ENCODE measurements at regions not wholly inside any gene's neighbourhood (a gene's known extent, or its start where the extent isn't known, plus 50 kb on each side); places are given as distances from the start of the nearest gene placed in this dataset.
"Not testable (repeated sequence)": the region's sequence is repeated elsewhere in the genome, so short reads cannot be mapped to it uniquely, and the experiment has no call there.

- no peak for DNase-seq
Measured at GRCh38 chr14:105641075-105641937, 114.9 kb downstream of the TMEM121 start.

DNA sequence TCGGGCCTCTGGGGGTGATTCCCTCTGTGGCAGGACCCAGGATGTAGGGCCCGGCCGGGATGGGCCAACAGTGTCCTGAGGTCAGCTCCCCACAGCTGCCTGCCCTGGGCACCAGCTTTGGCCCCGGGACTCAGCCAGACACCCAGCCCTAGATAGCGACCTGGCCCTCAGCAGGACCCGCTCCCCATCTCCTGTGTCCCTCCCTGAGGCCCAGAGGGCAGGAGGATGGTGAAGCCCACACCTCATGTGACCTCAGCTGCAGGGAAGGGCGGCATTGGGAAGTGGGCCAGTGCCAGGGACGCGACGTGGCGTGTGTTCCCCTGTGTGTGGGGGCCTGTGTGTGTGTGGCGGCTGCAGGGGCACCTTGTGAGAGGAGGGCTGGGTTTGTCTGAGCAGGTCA lies 115.6 kb downstream of the TMEM121 start:
- not testable (repeated sequence) for DNase-seq

GRCh38 chr14:105642486-105642885 lies 116.1 kb downstream of the TMEM121 start:
- not testable (repeated sequence) for DNase-seq

DNA sequence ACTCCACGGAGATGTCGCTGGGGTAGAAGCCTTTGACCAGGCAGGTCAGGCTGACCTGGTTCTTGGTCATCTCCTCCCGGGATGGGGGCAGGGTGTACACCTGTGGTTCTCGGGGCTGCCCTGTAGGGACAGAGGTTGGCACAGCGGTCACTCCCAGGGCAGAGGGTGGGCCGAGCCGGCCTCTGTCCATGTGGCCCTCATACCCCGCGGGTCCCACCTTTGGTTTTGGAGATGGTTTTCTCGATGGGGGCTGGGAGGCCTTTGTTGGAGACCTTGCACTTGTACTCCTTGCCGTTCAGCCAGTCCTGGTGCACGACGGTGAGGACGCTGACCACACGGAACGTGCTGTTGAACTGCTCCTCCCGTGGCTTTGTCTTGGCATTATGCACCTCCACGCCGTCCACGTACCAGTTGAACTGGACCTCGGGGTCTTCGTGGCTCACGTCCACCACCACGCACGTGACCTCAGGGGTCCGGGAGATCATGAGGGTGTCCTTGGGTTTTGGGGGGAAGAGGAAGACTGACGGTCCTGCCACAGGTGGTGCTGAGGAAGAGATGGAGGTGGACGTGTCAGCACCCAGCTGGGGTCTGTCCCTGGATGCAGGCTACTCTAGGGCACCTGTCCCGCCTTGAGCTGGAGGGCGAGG lies 117.1 kb downstream of the TMEM121 start:
- DNase-seq = not testable (repeated sequence)

GRCh38 chr14:105644053-105644435 lies 117.7 kb downstream of the TMEM121 start:
- not testable (repeated sequence) for DNase-seq

DNA sequence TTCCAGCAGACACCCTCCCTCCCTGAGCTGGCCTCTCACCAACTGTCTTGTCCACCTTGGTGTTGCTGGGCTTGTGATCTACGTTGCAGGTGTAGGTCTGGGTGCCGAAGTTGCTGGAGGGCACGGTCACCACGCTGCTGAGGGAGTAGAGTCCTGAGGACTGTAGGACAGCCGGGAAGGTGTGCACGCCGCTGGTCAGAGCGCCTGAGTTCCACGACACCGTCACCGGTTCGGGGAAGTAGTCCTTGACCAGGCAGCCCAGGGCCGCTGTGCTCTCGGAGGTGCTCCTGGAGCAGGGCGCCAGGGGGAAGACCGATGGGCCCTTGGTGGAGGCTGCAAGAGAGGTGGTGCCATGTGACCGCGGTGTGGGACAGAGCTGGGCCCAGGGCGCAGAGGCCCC lies 118.1 kb downstream of the TMEM121 start:
- not testable (repeated sequence) for DNase-seq

GRCh38 chr14:105644891-105645290 lies 118.5 kb downstream of the TMEM121 start:
- DNase-seq = not testable (repeated sequence)

DNA sequence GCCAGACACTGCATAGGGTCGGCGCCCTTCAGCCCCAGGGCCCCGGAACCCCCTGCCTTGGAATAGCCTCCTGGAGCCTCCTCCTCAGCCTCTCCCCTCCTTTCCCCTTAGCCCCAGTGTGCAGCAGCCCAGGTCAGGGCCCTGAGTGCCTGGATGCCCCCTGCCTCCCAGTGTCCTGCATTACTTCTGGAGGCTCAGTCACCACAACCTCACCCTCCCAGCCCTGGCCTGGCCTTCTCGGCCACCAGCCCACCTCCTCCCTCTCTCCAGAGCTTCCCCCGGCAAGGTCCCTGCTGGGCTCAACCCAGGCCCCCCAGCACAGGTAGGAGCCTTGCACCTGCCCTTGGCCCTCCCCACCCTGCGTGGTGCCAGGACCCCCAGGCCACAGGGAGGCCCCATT lies 119.0 kb downstream of the TMEM121 start:
- not testable (repeated sequence) for DNase-seq

- DNase-seq = no peak
Measured at GRCh38 chr14:105646175-105646574, 119.8 kb downstream of the TMEM121 start.

GRCh38 chr14:105646711-105647281 lies 120.4 kb downstream of the TMEM121 start:
- not testable (repeated sequence) for DNase-seq

- not testable (repeated sequence) for DNase-seq
Measured at GRCh38 chr14:105647426-105647783, 121.0 kb downstream of the TMEM121 start.

DNA sequence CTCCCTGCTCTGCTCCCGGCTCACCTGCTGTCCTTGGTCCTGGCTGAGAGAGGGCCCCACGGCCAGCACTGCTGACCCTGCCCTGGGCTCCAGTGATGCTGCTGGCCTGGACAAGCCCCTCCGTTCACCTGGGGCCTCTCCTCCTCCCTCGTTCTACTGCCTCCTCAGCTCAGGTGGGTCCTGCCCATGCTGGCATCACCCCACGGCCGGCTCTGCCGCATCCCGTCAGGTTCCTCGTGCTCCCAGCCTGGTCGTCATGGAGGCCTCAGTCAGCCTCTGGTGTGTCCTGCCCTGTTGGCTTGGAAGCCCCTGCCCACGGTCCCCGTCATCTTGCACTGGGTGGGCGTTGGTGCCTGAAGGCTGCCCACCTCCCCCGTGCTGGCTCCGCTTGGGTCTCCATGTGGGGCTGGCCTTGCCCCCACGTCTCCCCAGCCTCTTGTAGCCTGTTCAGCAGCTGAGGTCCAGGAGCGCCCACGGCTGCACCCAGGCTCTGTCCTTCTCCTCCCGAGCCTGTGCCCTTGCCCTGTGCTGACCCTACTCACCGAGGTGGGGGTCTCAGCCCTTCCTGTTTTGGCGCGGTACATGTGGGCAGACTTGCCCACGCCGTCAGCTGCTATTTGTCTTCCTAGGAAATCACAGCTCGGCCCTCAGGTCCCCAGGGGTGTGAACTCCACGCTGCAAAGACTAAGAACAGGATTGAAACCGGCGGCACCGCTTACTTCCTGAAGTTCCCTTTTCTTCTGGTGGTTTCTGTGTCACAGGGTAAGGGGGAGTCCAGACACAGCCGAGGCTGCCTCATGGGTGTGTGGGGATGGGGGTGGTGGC lies 121.6 kb downstream of the TMEM121 start:
- DNase-seq = no peak

- DNase-seq = not testable (repeated sequence)
Measured at GRCh38 chr14:105648609-105649535, 122.5 kb downstream of the TMEM121 start.

- not testable (repeated sequence) for DNase-seq
Measured at GRCh38 chr14:105652317-105652716, 125.9 kb downstream of the TMEM121 start.

- not testable (repeated sequence) for DNase-seq
Measured at GRCh38 chr14:105653921-105654320, 127.5 kb downstream of the TMEM121 start.

GRCh38 chr14:105659255-105659654 lies 132.9 kb downstream of the TMEM121 start:
- DNase-seq = not testable (repeated sequence)

GRCh38 chr14:105659935-105660527 lies 133.6 kb downstream of the TMEM121 start:
- no peak for DNase-seq

DNA sequence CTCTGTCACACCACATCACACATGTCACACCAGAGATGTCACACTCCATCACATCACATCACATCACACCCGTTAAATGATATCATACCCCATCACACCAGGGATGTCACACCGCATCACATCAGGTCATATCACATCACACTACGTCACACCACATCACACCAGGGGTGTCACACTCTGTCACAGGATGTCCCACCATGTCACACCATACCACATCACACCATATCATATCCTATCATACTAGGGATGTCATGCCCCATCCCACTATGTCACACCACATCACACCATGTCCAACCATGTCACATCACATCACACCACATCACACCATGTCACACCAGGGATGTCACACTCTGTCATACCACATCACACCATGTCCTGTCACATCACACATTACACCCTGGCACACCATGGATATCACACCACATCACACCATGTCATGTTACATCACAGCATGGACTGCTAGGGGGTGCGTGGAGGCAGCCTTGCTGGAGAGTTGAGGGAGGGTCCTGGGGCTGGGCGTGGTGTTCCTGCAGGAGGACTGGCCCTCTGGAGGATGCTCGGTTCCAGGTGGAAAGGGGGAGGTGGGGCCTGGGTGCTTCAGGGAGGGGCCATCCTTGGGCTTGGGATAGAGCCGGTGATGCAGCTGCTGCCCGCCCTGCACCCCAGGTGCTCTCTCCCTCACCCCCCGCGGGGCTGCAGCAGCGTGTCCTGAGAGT lies 134.6 kb downstream of the TMEM121 start:
- no peak for DNase-seq

- not testable (repeated sequence) for DNase-seq
Measured at GRCh38 chr14:105662043-105662442, 135.7 kb downstream of the TMEM121 start.

DNA sequence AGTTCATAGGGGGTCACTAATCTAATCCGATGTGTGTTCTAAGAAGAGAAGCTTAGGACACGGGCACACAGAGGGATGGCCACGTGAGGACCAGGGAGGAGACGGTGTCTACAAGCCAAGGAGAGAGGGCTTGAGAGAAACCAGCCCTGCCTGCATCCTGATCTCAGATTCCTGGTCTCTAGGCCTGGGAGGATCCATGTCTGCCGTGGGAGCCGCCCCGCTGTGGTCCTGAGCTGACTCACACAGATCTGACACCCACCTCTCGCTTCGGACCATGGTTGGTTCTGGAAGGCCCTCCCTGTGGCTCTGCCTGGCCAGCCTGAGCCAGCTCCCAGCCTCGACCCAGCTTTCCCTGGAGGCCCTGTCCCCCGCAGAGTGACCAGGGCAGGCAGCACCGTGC lies 136.2 kb downstream of the TMEM121 start:
- not testable (repeated sequence) for DNase-seq

DNA sequence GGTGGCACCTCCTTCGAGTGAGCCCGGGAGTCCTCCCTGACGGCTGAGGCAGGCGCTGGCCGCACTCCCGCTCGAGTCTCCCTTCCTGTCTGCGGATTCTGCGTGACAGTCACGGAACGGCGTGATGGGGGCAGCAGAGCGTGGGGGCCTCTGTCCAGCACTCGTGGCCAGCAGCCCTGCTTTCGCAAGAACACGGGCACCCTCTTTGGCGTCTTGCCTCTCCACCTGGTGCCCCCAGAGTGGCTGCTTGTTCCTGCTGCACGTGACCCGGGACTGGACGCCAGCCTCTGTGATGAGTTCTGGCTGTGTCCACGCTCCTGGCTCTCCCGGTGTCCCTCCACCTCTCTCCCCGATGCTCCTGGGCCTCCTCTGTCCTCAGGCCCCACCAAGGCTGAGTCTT lies 136.9 kb downstream of the TMEM121 start:
- DNase-seq = not testable (repeated sequence)
